CD4-positive, alpha-beta T cell treated with Interleukin-15 for 4 hours (primary cell): ENCODE measurements at regions not wholly inside any gene's neighbourhood (a gene's known extent, or its start where the extent isn't known, plus 50 kb on each side); places are given as distances from the start of the nearest gene placed in this dataset.
"Not testable (repeated sequence)": the region's sequence is repeated elsewhere in the genome, so short reads cannot be mapped to it uniquely, and the experiment has no call there.

Source experiments
- DNase-seq: peaks from one replicate; pipeline ENCODE4 v3.0.0-alpha.2; 2020; ENCODE audit warnings: low spot score

DNA sequence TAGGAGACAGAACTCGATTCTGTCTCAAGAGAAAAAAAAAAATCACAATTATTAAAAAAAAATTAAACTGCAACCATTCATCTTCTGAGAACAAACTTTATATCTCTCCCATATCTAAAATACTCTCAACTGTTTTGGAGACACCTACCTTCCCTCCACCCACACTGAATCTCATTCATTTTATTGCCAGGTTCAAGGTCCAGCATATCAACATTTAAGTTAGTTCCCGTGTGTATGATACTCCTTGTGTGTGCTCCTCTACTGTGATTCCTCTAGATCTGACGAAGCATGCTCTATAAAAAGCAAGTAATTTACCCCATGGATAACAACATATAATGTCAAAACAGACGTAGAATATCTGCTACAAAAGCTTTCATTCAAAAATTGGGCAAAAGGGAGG is 351.8 kb upstream of the SORCS1 start:
- DNase-seq, result no peak

DNA sequence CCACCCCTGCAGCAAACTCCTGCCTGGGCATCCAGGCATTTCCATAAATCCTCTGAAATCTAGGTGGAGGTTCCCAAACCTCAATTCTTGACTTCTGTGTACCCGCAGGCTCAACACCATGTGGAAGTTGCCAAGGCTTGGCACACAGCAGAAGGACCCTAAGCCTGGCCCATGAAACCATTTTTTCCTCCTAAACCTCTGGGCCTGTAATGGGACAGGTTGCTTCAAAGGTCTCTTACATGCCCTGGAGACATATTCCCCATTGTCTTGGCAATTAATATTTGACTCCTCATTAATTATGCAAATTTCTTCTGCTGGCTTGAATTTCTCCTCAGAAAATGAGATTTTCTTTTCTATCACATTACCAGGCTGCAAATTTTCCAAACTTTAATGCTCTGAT is 339.5 kb upstream of the SORCS1 start:
- not testable (repeated sequence) for DNase-seq

GRCh38 chr10:107502229-107502985 is 337.9 kb upstream of the SORCS1 start:
- no peak for DNase-seq

- no peak for DNase-seq
These were observed 334.5 kb upstream of the SORCS1 start for GRCh38 chr10:107498983-107499382.

DNA sequence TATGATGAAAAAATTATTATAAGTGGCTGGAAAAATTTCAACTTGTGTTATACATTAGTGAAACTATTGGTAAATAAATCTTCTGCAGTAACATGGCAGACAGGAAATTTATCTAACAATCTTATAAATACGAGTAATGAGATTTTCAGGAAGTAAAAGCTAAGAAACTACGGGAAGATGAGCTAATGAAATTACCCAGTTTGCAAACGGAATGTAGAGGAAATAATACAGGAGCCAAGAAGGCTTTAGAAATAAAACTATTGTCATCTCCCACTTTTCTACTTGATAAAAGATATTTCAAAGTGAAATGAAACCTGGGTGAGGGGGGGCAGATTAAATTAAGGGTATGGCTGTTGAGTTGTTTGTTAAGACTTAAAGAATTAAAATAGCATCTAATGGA is 332.5 kb upstream of the SORCS1 start:
- no peak for DNase-seq

- DNase-seq, result no peak
These were observed 332.1 kb upstream of the SORCS1 start for GRCh38 chr10:107496594-107496993.

DNA sequence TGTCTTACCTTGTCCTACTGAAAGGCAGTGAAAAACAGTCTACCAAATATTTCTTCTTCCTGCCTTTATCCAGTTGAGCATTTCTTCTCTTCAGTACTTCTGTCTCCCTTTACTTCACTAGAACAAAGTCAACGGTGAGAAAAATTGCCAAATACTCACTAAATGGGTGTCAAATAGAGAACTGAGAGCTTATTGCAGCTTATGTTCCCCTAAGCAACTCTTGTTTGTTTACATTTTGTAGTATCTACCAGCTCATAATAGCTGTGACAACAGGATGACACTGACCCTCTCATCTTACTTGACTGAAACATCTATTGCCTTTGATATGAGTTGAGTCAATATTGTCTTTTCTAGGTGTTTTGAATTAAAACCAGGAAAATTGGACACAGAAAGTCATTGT is 327.9 kb upstream of the SORCS1 start:
- DNase-seq, result no peak

DNA sequence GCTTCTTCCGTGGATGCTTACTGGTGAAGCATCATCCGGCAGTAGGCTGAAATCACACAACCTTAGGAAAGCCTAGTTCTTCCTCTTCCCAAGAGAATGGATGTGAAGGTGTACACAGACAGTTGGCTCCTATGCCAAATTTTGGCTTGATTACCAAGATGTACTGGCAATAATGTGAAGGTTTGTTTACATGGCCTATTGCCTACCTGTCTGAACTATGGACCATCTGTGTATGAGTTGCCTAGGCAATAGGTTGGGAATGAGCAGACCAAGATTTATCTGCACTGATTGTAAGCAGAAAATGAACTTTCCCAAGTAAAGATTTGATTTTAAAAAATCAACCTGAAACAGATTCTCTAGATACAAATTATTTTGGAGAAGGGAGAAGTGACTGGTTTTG is 325.9 kb upstream of the SORCS1 start:
- DNase-seq, result no peak

DNA sequence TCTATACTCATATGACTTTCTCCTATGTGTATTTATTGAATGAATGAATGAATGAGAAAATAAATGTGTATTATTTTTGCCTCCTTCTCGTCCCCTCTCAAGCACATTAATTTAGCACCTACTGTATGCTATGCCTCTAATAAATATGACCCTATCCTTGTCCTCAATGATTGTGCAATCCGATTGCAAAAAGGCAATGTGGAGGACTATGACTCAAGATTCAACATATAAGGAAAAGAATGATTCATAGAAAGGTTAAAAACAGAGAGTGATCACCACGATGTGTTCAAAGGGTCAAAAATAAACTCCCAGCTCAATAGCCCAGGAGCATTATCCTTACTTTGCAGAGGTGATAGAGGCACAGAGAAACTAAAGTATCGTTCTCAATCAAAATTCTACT is 322.8 kb upstream of the SORCS1 start:
- no peak for DNase-seq

- DNase-seq, result no peak
These were observed 320.5 kb upstream of the SORCS1 start for GRCh38 chr10:107485019-107485418.

DNA sequence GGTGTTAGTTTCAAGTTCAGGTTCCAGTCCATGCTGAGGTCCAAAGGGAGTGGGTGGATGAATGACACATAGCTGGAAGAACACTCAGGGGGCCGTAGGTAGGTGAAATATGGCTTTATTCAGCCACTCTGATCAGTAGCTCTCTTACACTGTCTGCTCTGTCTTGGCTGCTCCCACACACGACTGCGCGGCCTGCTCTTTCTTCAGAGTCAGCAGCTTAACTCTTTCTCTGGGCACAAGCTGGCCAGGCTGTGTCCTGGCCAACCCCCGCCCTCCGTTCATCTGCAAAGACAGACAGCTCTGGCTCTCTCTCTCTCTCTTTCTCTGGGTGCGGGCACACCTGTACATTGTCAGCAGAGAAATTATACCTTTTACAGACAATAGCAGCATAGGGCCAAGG is 317.4 kb upstream of the SORCS1 start:
- DNase-seq, result no peak

DNA sequence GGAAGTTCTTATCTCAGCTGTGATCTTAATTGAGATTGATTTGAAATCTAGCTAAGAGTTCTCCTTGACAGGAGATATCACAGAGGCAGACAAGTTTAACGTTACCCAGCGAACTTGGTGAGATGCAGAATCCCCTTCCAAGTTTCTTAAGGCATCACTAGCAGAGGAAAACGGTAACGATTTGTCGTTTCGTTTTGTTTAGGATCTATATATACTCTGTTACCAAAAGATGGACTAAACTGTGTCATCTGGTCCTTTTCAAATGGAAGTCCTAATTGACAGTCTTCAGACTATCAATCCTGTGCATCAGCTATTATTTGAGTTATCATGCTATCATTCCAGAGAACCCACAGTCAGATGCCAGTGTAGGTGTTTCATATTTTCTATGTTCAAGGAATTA is 316.7 kb upstream of the SORCS1 start:
- DNase-seq, result no peak

GRCh38 chr10:107480781-107481180 is 316.3 kb upstream of the SORCS1 start:
- no peak for DNase-seq

DNA sequence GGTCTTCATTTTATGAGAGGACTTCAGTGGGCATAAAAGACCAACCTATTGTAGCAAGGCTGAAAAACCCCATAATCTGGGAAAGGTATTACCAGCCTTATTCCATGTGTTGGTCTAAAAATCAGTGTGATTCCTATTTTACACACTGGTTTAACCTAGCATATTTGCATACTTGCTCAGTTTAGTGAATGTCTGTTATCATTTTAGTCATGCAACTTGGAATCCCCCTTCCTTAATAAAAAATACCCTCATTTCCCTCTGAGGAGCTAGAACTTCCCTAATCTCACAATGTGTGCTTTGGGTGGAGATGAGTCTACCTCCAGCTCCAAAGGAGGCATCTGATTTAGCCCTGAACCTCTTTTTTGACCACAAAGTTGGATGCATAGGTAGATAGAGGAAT is 312.8 kb upstream of the SORCS1 start:
- DNase-seq, result no peak

DNA sequence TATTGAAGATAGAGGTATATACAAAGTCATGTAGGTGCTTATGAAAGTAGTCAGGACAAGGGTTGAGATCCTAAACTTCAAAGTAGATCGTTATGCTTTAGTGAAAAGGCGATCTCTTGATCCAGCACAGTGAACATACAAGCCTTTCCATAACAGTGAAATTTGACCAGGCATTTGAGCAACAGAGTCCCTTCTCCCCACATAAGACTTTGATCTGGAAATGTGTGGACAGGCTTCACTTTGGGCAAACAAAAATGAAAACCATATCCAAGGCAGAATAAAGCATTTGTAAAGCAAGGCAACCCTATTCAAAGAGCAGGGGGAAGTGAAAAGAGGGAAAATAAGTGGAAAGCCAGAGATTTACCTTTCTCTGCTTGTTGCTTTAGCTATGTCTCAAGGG is 311.9 kb upstream of the SORCS1 start:
- DNase-seq, result no peak

GRCh38 chr10:107474650-107475049 is 310.1 kb upstream of the SORCS1 start:
- no peak for DNase-seq

- no peak for DNase-seq
These were observed 308.7 kb upstream of the SORCS1 start for GRCh38 chr10:107473225-107473624.

GRCh38 chr10:107471911-107472310 is 307.4 kb upstream of the SORCS1 start:
- DNase-seq, result no peak

- no peak for DNase-seq
These were observed 289.1 kb upstream of the SORCS1 start for GRCh38 chr10:107453561-107453960.

DNA sequence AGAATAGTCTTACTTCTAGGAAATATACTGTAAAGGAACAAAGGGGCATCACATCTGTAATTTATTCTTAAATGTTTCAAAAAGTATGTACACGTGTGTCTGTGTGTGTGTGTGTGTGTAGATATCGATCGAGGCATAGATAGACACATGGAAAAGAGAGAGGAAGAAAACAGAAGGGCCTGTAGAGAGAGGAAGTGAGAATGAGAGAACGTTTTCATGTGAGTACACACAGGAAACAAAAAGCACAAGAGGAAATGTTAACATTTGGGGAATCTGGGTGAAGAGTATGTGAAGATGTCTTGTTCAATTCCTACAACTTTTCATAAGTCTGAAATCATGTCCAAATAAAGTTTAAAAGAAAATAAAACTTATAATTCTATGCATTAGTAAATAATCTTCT is 286.5 kb upstream of the SORCS1 start:
- DNase-seq, result no peak

GRCh38 chr10:107450056-107450455 is 285.6 kb upstream of the SORCS1 start:
- DNase-seq, result no peak

DNA sequence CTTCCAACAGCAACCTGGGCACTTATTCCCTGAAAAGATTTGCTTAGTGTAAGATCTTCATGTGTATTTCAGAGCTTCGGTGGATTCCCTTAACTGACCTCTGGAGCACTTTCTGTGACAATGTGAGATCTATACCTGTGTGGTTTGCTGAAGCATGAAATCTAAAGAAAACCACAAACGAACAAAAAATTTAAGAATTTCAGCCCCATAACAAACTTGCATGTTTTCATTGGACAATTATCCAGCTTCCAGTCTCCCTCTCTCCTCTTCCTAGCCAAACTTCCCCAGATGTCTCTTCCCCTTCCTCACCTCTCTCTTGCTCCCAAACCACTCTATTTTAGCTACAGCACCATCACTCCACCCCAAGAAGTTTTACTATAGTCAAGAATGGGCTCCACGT is 279.9 kb upstream of the SORCS1 start:
- DNase-seq, result no peak

DNA sequence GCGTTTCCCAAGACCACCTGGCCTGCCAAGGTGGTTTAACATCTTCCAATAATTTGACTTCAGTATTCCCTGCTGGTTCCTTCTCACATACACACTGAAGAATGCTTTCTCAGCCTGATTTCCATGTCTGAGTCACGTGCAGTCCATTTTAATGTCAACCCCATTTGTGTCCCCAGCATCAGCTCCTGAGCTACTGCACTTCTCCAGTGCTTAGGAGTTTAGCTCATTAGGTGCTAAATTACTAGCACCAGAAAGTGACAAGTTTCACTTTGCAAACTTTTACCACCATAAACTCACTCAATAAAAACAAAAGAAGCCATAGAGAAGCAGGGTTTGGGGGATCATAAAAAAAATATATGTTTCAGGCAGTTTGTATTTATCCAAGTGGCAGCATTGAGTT is 279.3 kb upstream of the SORCS1 start:
- no peak for DNase-seq

GRCh38 chr10:107443326-107443725 is 278.8 kb upstream of the SORCS1 start:
- DNase-seq, result no peak
